HepG2 (cell line): ENCODE measurements at regions not wholly inside any gene's neighbourhood (a gene's known extent, or its start where the extent isn't known, plus 50 kb on each side); places are given as distances from the start of the nearest gene placed in this dataset.

Experiments
- ATF1 ChIP-seq: IDR thresholded peaks from 2 replicates; pipeline ENCODE4 v1.6.1; 2016; ENCODE audit warnings: mild to moderate bottlenecking, control low read depth
- CHCHD3 ChIP-seq: sonication (generic); formaldehyde crosslinking; IDR thresholded peaks from 2 replicates; pipeline ENCODE4 v1.8.0; 2022; ENCODE audit warnings: mild to moderate bottlenecking, missing genetic modification reagents, moderate library complexity
- FOXM1 ChIP-seq: sonication (generic); formaldehyde crosslinking; IDR thresholded peaks from 2 replicates; pipeline ENCODE4 v1.5.0; 2020; ENCODE audit warnings: missing genetic modification reagents
- PREB ChIP-seq: sonication (generic); formaldehyde crosslinking; IDR thresholded peaks from 2 replicates; pipeline ENCODE4 v1.4.0; 2020; ENCODE audit warnings: missing genetic modification reagents
- ZBTB21 ChIP-seq: sonication (generic); formaldehyde crosslinking; IDR thresholded peaks from 2 replicates; pipeline ENCODE4 v1.4.0; 2020; ENCODE audit warnings: missing genetic modification reagents
- ZNF549 ChIP-seq: sonication (generic); formaldehyde crosslinking; IDR thresholded peaks from 2 replicates; pipeline ENCODE4 v1.5.0; 2020; ENCODE audit warnings: missing genetic modification reagents
- ZNF891 ChIP-seq: sonication (generic); formaldehyde crosslinking; IDR thresholded peaks from 2 replicates; pipeline ENCODE4 v1.5.0; 2020; ENCODE audit warnings: mild to moderate bottlenecking, missing genetic modification reagents
- TF ChIP-seq, protein P1 (sequence below): sonication (generic); formaldehyde crosslinking; IDR thresholded peaks from 2 replicates; pipeline ENCODE4 v1.5.0; 2020; ENCODE audit warnings: mild to moderate bottlenecking, missing genetic modification reagents, moderate library complexity

GRCh38 chr2:59077981-59078531, 836.9 kb upstream of the FANCL start:
- TF ChIP-seq ZNF891 (CRISPR knock-in tag) = no peak
- no peak for TF ChIP-seq ZBTB21 (CRISPR knock-in tag)
- TF ChIP-seq, protein P1, sequence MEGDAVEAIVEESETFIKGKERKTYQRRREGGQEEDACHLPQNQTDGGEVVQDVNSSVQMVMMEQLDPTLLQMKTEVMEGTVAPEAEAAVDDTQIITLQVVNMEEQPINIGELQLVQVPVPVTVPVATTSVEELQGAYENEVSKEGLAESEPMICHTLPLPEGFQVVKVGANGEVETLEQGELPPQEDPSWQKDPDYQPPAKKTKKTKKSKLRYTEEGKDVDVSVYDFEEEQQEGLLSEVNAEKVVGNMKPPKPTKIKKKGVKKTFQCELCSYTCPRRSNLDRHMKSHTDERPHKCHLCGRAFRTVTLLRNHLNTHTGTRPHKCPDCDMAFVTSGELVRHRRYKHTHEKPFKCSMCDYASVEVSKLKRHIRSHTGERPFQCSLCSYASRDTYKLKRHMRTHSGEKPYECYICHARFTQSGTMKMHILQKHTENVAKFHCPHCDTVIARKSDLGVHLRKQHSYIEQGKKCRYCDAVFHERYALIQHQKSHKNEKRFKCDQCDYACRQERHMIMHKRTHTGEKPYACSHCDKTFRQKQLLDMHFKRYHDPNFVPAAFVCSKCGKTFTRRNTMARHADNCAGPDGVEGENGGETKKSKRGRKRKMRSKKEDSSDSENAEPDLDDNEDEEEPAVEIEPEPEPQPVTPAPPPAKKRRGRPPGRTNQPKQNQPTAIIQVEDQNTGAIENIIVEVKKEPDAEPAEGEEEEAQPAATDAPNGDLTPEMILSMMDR (CRISPR knock-in tag) = no peak
- no peak for TF ChIP-seq PREB (CRISPR knock-in tag)
- TF ChIP-seq CHCHD3 (CRISPR knock-in tag) = no peak
- TF ChIP-seq FOXM1 (CRISPR knock-in tag) = no peak
- TF ChIP-seq ZNF549 (CRISPR knock-in tag) = no peak
- no peak for TF ChIP-seq ATF1
